H1 (cell line): ENCODE measurements at regions not wholly inside any gene's neighbourhood (a gene's known extent, or its start where the extent isn't known, plus 50 kb on each side); places are given as distances from the start of the nearest gene placed in this dataset.

Experiments
- CHD2 ChIP-seq: IDR thresholded peaks from 2 replicates; pipeline ENCODE4 v1.6.1; 2012; ENCODE audit warnings: low read length, improper control_type of control experiment
- E2F6 ChIP-seq: IDR thresholded peaks from 2 replicates; pipeline ENCODE4 v1.6.1; 2012; ENCODE audit warnings: inconsistent platforms
- EP300 ChIP-seq, 2 experiments: IDR thresholded peaks; 1 replicate in 1 of 2; 2 replicates in 1 of 2; pipeline ENCODE4 v1.6.1; 2011 to 2012; ENCODE audit warnings: low read depth in 2 of 2, low read length in 2 of 2, mild to moderate bottlenecking in 2 of 2, borderline replicate concordance in 1 of 2, inconsistent platforms in 1 of 2, moderate library complexity in 1 of 2
- PHF8 ChIP-seq: fragments of 200-600 bp; sonication (generic); conservative IDR thresholded peaks from 2 replicates; pipeline ENCODE4 v1.7.1; 2012; ENCODE audit warnings: low read depth, mild to moderate bottlenecking, inconsistent platforms, low read length, moderate library complexity
- TEAD4 ChIP-seq: IDR thresholded peaks from 2 replicates; pipeline ENCODE4 v1.6.1; 2012; ENCODE audit warnings: low read depth, low read length, inconsistent platforms, mixed read lengths
- YY1 ChIP-seq: IDR thresholded peaks from 2 replicates; pipeline ENCODE4 v1.6.1; 2011; ENCODE audit warnings: low read depth, mild to moderate bottlenecking, low read length

- TF ChIP-seq E2F6 (no peak), CHD2 (no peak), EP300 (IDR thresholded peaks at IDR 0.05; ENCODE audit: borderline replicate concordance in 1 of 2, low read depth in 2 of 2, low read length in 2 of 2) (no peak), PHF8 (no peak), YY1 (no peak), TEAD4 (no peak)
These were observed 2230.0 kb downstream of the MAT2B start (continued) for GRCh38 chr5:165735388-165735787.
